DOHH2 (cell line): ENCODE measurements at regions not wholly inside any gene's neighbourhood (a gene's known extent, or its start where the extent isn't known, plus 50 kb on each side); places are given as distances from the start of the nearest gene placed in this dataset.

Source experiments
- H3F3A ChIP-seq: fragments of 200-600 bp; sonication (generic), shearing (Covaris generic); 2 replicates; pipeline ENCODE4 v1.6.0; 2016; ENCODE audit warnings: antibody characterized with exemption, mild to moderate bottlenecking; ENCODE audit not compliant: control insufficient read depth, insufficient read depth
- H3K27ac ChIP-seq: fragments of 200-600 bp; sonication (generic); 2 replicates; pipeline ENCODE4 v1.5.1; 2014; ENCODE audit warnings: low read depth, mild to moderate bottlenecking, low read length, moderate library complexity
- H3K27me3 ChIP-seq: fragments of 200-600 bp; sonication (generic); 2 replicates; pipeline ENCODE4 v1.6.1; 2014; ENCODE audit warnings: mild to moderate bottlenecking, low read length, mixed read lengths; ENCODE audit not compliant: control insufficient read depth
- H3K36me3 ChIP-seq: fragments of 200-600 bp; sonication (generic); 2 replicates; pipeline ENCODE4 v1.6.1; 2014; ENCODE audit warnings: mild to moderate bottlenecking, low read length, moderate library complexity, mixed read lengths; ENCODE audit not compliant: control insufficient read depth
- H3K4me1 ChIP-seq: fragments of 200-600 bp; sonication (generic); 2 replicates; pipeline ENCODE4 v1.6.1; 2014; ENCODE audit warnings: mild to moderate bottlenecking, low read length, mixed read lengths; ENCODE audit not compliant: control insufficient read depth
- H3K4me2 ChIP-seq: fragments of 200-600 bp; sonication (generic); 2 replicates; pipeline ENCODE4 v1.6.0; 2014; ENCODE audit warnings: mild to moderate bottlenecking, low read length, moderate library complexity
- H3K4me3 ChIP-seq: fragments of 200-600 bp; sonication (generic); 2 replicates; pipeline ENCODE4 v1.5.1; 2014; ENCODE audit warnings: mild to moderate bottlenecking, low read length, mixed read lengths
- H3K79me2 ChIP-seq: fragments of 200-600 bp; sonication (generic); 2 replicates; pipeline ENCODE4 v1.6.1; 2014; ENCODE audit warnings: mild to moderate bottlenecking, low read length, mixed read lengths; ENCODE audit not compliant: control insufficient read depth
- H3K9me2 ChIP-seq: fragments of 200-600 bp; sonication (generic); replicated peaks from 2 replicates; pipeline ENCODE4 v1.6.1; 2014; ENCODE audit warnings: mild to moderate bottlenecking, low read length, mixed read lengths; ENCODE audit not compliant: control insufficient read depth
- H3K9me3 ChIP-seq: fragments of 200-600 bp; sonication (generic); 2 replicates; pipeline ENCODE4 v1.6.1; 2014; ENCODE audit warnings: antibody characterized with exemption, low read length, mixed read lengths; ENCODE audit not compliant: control insufficient read depth, insufficient read depth
- H4K20me1 ChIP-seq: fragments of 200-600 bp; sonication (generic); 2 replicates; pipeline ENCODE4 v1.6.0; 2014; ENCODE audit warnings: low read depth, mild to moderate bottlenecking, antibody characterized with exemption, low read length, moderate library complexity; ENCODE audit not compliant: control insufficient read depth, insufficient read depth
- CTCF ChIP-seq: fragments of 200-600 bp; sonication (generic); IDR thresholded peaks from one replicate; pipeline ENCODE4 v1.5.1; 2014; ENCODE audit warnings: antibody characterized with exemption, mild to moderate bottlenecking, low read depth, low read length; ENCODE audit not compliant: poor library complexity, severe bottlenecking
- EZH2phosphoT487 ChIP-seq: fragments of 200-600 bp; sonication (generic); IDR thresholded peaks from 2 replicates; pipeline ENCODE4 v1.6.1; 2017; ENCODE audit warnings: borderline replicate concordance, mild to moderate bottlenecking, antibody characterized with exemption, low read length, moderate library complexity, mixed read lengths

GRCh38 chr14:71331403-71331802 lies 424.1 kb downstream of the PCNX1 start:
- no peaks in the 10 kb centered on the region for H3K27me3 ChIP-seq
- H3K27ac ChIP-seq: no peak overlapping the region
- H3K4me2 ChIP-seq: peak overlapping the region; percentile 38
- no peak for TF ChIP-seq EZH2phosphoT487
- no peak for TF ChIP-seq CTCF
- no peaks in the 10 kb centered on the region for H3K9me2 ChIP-seq
- peaks cover 7% of the 10 kb centered on the region; the same call in 1 of the 2 replicates for H3K36me3 ChIP-seq
- H4K20me1 ChIP-seq: no peaks in the 10 kb centered on the region
- peaks cover 93% of the 10 kb centered on the region for H3K79me2 ChIP-seq
- H3K4me1 ChIP-seq: peaks cover 26% of the 10 kb centered on the region
- no peak overlapping the region for H3K4me3 ChIP-seq
- H3K9me3 ChIP-seq: no peaks in the 10 kb centered on the region
- no peaks in the 10 kb centered on the region for H3F3A ChIP-seq

GRCh38 chr14:71332476-71332875 lies 425.2 kb downstream of the PCNX1 start:
- Histone ChIP-seq H4K20me1 (no peaks in the 10 kb centered on the region), H3K79me2 (peaks cover 93% of the 10 kb centered on the region)

GRCh38 chr14:71333705-71334104 lies 426.4 kb downstream of the PCNX1 start:
- TF ChIP-seq CTCF: no peak
- no peak for TF ChIP-seq EZH2phosphoT487
- H3K9me3 ChIP-seq: no peaks in the 10 kb centered on the region
- H3K4me2 ChIP-seq: no peak overlapping the region
- no peak overlapping the region for H3K27ac ChIP-seq
- no peaks in the 10 kb centered on the region for H4K20me1 ChIP-seq
- H3F3A ChIP-seq: no peaks in the 10 kb centered on the region
- H3K79me2 ChIP-seq: peaks cover 91% of the 10 kb centered on the region
- peaks cover 7% of the 10 kb centered on the region; the same call in 1 of the 2 replicates for H3K36me3 ChIP-seq
- H3K4me1 ChIP-seq: peaks cover 17% of the 10 kb centered on the region
- no peaks in the 10 kb centered on the region for H3K27me3 ChIP-seq
- H3K9me2 ChIP-seq: no peaks in the 10 kb centered on the region
- no peak overlapping the region for H3K4me3 ChIP-seq

More at GRCh38 chr14:71332476-71332875, 425.2 kb downstream of the PCNX1 start:
- Histone ChIP-seq H3K9me2 (no peaks in the 10 kb centered on the region), H3K36me3 (peaks cover 7% of the 10 kb centered on the region; the same call in 1 of the 2 replicates), H3F3A (no peaks in the 10 kb centered on the region), H3K9me3 (no peaks in the 10 kb centered on the region), H3K27me3 (no peaks in the 10 kb centered on the region), H3K27ac (no peak overlapping the region), H3K4me3 (no peak overlapping the region), H3K4me2 (no peak overlapping the region), H3K4me1 (peaks cover 25% of the 10 kb centered on the region)
- no peak for TF ChIP-seq CTCF
- no peak for TF ChIP-seq EZH2phosphoT487
